ENCODE measurements at regions not wholly inside any gene's neighbourhood (a gene's known extent, or its start where the extent isn't known, plus 50 kb on each side); places are given as distances from the start of the nearest gene placed in this dataset.

DNA sequence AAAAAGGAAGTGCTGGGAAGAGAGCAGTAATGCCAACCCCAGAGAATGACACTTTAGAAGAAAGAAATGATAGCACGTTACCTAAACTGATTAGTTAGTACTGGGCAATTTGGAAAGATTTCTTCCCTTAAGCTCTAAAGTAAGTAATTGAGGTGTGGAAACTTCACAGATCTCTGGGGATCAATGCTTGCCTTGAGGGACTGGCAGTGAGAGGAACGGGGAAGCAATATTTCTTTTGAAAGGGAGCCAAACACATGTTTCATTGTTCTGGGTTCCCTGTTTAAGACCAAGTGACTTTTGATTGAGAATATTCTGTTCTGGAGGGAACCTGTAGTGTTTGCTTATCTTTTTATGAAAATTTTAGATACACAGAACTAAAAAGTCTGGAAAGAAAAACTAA is 190.5 kb downstream of the NDFIP2 start:
- DNase-seq (ENCODE audit: low read depth in 3 of 3), result no peak

DNA sequence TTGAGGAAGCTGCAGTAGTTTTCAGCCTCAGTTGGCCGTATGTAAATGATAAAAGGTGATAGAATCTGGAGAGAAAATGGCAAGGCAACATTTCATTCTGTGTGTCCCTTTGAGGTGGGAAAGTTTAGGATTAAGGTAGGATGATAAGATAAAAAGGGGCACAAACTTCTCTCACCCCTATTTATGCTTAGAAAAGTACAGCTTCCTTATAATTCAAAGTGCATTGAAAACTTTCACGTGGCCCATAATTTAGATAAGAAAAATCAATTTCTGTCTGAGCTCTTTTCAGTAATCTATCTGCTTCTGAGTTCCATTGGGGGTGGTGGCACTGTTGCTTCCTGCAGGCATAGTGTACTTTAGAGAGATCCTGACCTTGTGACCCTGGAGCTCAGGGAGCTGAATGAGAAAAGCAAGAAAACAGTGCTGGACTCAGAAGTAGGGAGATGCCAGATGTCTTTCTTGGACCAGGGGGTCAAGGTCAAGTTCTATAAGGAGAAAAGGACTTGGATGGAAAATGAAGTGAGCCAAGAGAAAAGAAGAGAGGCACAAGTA is 187.3 kb downstream of the NDFIP2 start:
- DNase-seq (ENCODE audit: low read depth in 3 of 3), result no peak

- DNase-seq (ENCODE audit: low read depth in 3 of 3), result no peak
Observed at GRCh38 chr13:79667771-79668170, 186.8 kb downstream of the NDFIP2 start.

DNA sequence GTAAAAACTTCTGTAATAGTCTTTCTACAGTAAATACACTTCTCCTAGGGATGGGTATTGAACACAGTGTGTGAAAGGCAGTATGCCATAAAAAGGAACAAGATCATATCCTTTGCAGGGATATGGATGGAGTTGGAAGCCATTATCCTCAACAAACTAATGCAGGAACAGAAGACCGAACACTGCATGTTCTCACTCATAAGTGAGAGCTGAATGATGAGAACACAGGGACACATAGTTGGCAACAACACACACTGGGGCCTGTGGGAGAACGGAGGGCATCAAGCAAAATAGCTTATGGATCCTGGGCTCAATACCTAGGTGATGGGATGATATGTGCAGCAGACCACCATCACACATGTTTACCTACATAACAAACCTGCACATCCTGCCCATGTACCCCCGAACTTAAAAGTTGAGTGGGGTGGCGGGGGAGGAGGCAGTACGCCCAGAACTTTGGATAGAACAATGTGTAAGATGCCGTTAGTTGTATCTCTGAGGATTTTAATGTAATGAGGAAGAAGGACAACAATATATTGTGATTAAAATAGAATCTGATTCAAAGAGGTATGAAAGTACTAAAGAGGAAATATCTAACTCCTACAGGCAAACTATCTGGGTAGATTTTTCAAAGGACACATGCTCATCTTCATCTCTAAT is 183.2 kb downstream of the NDFIP2 start:
- DNase-seq (ENCODE audit: low read depth in 3 of 3), result no peak

GRCh38 chr13:79663435-79663834 is 182.5 kb downstream of the NDFIP2 start:
- DNase-seq (ENCODE audit: low read depth in 3 of 3), result no peak

GRCh38 chr13:79662882-79663281 is 181.9 kb downstream of the NDFIP2 start:
- DNase-seq (ENCODE audit: low read depth in 3 of 3), result no peak

GRCh38 chr13:79660361-79660760 is 179.4 kb downstream of the NDFIP2 start:
- no peak for DNase-seq (ENCODE audit: low read depth in 3 of 3)

GRCh38 chr13:79659121-79659521 is 178.2 kb downstream of the NDFIP2 start:
- no peak for DNase-seq (ENCODE audit: low read depth in 3 of 3)

GRCh38 chr13:79658333-79658975 is 177.5 kb downstream of the NDFIP2 start:
- DNase-seq (ENCODE audit: low read depth in 3 of 3), result no peak

GRCh38 chr13:79655509-79655908 is 174.6 kb downstream of the NDFIP2 start:
- no peak for DNase-seq (ENCODE audit: low read depth in 3 of 3)

- no peak for DNase-seq (ENCODE audit: low read depth in 3 of 3)
Observed at GRCh38 chr13:79654520-79654919, 173.6 kb downstream of the NDFIP2 start.

- no peak for DNase-seq (ENCODE audit: low read depth in 3 of 3)
Observed at GRCh38 chr13:79650688-79651087, 169.7 kb downstream of the NDFIP2 start.

DNA sequence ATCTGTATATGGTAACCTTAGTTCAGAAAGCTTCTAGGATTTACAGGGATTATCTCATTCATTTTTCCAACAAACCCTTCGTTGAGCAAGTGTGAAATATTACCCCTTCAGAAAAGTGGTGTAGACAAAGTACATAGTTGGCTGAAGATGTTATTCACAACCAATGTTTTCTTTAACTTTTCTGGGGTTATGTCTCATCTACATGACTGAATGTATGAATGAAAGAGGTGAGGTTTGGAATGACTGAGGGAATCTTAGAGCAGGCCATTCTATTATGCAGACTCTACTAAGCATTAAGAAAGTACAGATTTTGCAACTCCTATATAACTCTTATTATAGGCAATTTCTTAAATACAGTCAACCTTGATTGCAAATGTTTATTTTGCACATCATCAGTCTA is 167.2 kb downstream of the NDFIP2 start:
- no peak for DNase-seq (ENCODE audit: low read depth in 3 of 3)

- no peak for DNase-seq (ENCODE audit: low read depth in 3 of 3)
Observed at GRCh38 chr13:79647533-79647932, 166.6 kb downstream of the NDFIP2 start.

- no peak for DNase-seq (ENCODE audit: low read depth in 3 of 3)
Observed at GRCh38 chr13:79646880-79647279, 165.9 kb downstream of the NDFIP2 start.

- DNase-seq (ENCODE audit: low read depth in 3 of 3), result no peak
Observed at GRCh38 chr13:79645569-79645968, 164.6 kb downstream of the NDFIP2 start.

- no peak for DNase-seq (ENCODE audit: low read depth in 3 of 3)
Observed at GRCh38 chr13:79642596-79642995, 161.6 kb downstream of the NDFIP2 start.

DNA sequence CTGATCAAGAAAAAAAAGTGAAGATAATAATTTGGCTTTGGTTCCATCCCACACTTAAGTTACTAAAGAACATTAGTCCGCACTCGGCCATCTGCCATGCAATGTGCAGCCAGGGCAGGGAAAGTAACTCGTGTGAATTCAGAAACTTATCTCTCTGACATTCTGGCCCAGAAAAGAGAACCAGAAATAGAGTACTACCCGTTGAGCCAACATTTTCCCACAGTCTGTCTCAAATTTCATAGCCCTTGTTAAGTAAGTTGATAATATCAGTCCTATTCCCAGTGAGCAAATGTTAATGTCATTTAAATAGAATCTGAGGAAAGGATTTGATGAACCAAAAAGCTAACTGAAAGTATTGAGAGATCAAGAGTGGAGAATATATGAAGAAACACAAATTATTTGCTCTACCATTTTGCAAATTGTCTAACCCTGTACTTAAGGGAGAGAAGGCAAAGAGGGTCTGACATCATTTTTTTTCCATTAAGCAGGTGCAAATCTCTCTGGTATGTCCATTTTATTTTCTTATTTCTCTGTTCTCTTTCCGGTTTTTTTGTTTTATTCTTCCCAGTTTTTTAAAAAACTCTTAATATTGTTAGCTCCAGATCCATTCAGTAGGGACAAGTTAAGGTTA is 156.3 kb downstream of the NDFIP2 start:
- no peak for DNase-seq (ENCODE audit: low read depth in 3 of 3)

GRCh38 chr13:79631051-79631659 is 150.2 kb downstream of the NDFIP2 start:
- DNase-seq (ENCODE audit: low read depth in 3 of 3), result no peak

GRCh38 chr13:79628463-79628862 is 147.5 kb downstream of the NDFIP2 start:
- no peak for DNase-seq (ENCODE audit: low read depth in 3 of 3)

DNA sequence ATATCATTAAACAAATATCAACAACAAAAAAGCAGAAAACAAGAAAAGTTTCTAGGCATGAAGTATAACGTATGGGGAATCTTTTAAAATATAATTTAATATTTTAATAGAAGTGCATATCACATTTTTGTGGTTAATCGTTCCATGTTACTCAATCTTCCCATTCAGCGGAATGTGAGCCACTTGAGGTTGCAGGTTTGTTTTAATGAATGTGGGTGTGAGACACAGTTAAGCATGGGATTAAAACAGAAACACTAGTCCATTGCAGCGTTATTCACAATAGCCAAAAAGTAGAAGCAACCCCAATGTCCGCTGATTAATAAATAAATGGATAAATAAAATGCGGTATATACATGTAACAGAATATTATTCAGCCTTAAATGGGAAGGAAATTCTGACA is 146.0 kb downstream of the NDFIP2 start:
- no peak for DNase-seq (ENCODE audit: low read depth in 3 of 3)

GRCh38 chr13:79625517-79625916 is 144.6 kb downstream of the NDFIP2 start:
- no peak for DNase-seq (ENCODE audit: low read depth in 3 of 3)

DNA sequence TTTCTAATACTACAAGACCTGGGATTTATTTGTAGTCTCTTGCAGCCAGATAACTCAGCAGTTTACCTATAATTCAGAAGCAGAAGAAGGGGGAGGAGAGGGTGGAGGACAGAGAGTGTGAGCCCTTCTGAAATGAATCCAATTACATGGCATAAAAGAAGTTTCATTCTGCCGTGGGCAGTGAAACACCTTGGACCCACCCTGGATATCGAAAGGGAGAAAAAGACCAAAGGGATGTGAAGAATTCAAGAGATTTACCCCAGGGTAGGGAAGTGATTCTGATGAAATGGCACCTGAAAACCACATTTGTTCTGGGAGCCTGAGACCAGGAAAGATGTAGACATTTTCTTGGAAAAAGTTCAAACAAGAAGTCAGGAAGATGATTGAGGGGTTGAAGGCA is 140.9 kb downstream of the NDFIP2 start:
- DNase-seq (ENCODE audit: low read depth in 3 of 3), result no peak
